GM12874 (cell line): ENCODE measurements at regions not wholly inside any gene's neighbourhood (a gene's known extent, or its start where the extent isn't known, plus 50 kb on each side); places are given as distances from the start of the nearest gene placed in this dataset.

Experiments
- CTCF ChIP-seq: IDR thresholded peaks from 2 replicates; pipeline ENCODE4 v1.5.1; 2011; ENCODE audit warnings: low read depth, mild to moderate bottlenecking, control low read depth, low read length, moderate library complexity; ENCODE audit not compliant: insufficient read depth

GRCh38 chr5:3943859-3944258 lies 348.2 kb downstream of the IRX1 start:
- TF ChIP-seq CTCF = no peak

- TF ChIP-seq CTCF = no peak
Measured at GRCh38 chr5:3944930-3945329, 349.3 kb downstream of the IRX1 start.

GRCh38 chr5:3948838-3949237 lies 353.2 kb downstream of the IRX1 start:
- TF ChIP-seq CTCF = no peak

GRCh38 chr5:3954199-3954598 lies 358.6 kb downstream of the IRX1 start:
- no peak for TF ChIP-seq CTCF

GRCh38 chr5:3954633-3955032 lies 359.0 kb downstream of the IRX1 start:
- no peak for TF ChIP-seq CTCF

- TF ChIP-seq CTCF = no peak
Measured at GRCh38 chr5:3957658-3958057, 362.0 kb downstream of the IRX1 start.

- TF ChIP-seq CTCF = no peak
Measured at GRCh38 chr5:3958389-3958788, 362.8 kb downstream of the IRX1 start.

- no peak for TF ChIP-seq CTCF
Measured at GRCh38 chr5:3962113-3962512, 366.5 kb downstream of the IRX1 start.
